HG03045 (cell line): ENCODE measurements at regions not wholly inside any gene's neighbourhood (a gene's known extent, or its start where the extent isn't known, plus 50 kb on each side); places are given as distances from the start of the nearest gene placed in this dataset.
"Not testable (repeated sequence)": the region's sequence is repeated elsewhere in the genome, so short reads cannot be mapped to it uniquely, and the experiment has no call there.

ENCODE experiments used
- ATAC-seq: cut with Tn5 transposase; IDR thresholded peaks from one replicate; pipeline ENCODE4 v1.9.1; 2021; ENCODE audit warnings: mild to moderate bottlenecking, moderate library complexity; ENCODE audit not compliant: unreplicated experiment

GRCh38 chr15:62895139-62895866 is 147.2 kb upstream of the TPM1 start:
- ATAC-seq = no peak

GRCh38 chr15:62895905-62896316 is 146.6 kb upstream of the TPM1 start:
- ATAC-seq = no peak

GRCh38 chr15:62896380-62896866 is 146.1 kb upstream of the TPM1 start:
- no peak for ATAC-seq

DNA sequence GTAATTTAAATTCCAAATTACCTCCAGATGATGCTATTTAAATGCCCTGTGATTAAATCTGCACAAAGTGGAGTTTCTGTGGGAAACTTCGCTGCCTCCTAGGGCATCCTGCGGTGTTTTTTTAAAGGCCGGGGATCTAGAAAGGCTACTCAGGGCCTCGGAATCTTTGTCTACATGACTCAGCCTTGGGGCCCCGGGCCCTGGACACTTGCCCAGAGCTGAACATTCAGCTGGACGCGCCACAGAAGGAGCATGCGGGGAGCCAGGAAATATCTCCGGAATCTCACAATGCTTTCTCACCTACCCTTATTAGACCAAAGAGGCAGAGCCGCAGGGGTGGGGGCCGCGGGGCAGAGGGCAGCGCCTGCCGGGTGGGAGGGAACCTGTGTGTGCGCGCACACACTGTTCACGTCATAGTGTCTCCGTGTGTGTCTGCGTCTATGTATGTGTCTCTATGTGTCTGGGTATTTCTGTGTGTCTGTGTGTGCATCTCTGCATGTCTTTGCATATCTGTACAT is 145.5 kb upstream of the TPM1 start:
- no peak for ATAC-seq

GRCh38 chr15:62897634-62898033 is 144.9 kb upstream of the TPM1 start:
- no peak for ATAC-seq

GRCh38 chr15:62899090-62899493 is 143.5 kb upstream of the TPM1 start:
- no peak for ATAC-seq

DNA sequence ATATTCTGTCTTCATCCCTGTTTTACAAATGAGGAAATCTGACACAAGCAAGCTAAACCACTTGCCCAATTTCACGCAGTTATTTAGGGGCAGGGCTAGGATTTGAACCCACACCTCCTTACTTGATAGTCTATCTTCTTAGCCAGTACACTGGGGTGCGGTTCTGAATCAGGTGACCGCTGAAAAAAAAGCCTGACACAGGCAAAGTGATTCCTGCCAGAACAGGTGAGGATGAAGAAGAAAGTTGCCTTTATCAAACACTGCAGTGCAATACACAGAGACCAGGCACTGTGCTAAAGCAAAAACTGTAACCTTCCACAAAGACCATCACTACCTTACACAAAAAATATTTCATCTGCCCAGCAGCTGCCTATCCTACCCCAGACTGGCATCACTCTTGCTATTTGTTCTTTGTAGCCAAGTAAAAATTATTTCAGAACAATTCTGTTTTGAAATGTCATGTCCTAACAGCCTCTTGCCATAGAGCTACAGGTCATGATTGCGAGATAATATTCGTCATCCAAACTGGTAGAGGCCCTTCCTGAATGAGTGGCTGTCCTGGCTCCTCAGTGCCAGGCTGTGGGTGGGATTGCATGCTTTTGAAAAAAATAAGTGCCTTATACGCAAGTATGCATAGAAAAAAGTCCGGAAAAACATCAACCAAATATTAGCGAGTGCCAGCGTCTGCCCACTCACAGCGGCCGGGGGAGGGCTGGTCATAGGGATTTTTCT is 142.3 kb upstream of the TPM1 start:
- no peak for ATAC-seq

DNA sequence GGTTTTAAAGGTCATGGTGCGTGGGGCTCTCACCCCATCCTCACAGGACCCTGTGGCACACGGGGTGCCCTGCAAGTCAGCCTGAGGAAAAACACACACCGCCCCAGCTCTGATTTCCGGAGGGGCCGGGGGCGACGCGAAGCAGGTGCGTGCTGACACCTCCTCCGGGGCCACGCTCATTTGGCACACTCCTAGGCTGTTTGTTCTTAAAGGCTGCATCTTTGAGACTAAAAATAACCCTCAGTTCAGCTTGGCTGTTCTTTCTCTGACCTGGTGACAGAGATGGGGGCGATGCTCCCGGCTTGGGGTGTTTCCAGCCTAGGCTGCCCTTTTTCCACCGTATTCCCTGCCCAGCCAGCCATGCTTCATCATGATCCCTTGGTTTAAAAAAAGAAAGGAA is 141.5 kb upstream of the TPM1 start:
- no peak for ATAC-seq

DNA sequence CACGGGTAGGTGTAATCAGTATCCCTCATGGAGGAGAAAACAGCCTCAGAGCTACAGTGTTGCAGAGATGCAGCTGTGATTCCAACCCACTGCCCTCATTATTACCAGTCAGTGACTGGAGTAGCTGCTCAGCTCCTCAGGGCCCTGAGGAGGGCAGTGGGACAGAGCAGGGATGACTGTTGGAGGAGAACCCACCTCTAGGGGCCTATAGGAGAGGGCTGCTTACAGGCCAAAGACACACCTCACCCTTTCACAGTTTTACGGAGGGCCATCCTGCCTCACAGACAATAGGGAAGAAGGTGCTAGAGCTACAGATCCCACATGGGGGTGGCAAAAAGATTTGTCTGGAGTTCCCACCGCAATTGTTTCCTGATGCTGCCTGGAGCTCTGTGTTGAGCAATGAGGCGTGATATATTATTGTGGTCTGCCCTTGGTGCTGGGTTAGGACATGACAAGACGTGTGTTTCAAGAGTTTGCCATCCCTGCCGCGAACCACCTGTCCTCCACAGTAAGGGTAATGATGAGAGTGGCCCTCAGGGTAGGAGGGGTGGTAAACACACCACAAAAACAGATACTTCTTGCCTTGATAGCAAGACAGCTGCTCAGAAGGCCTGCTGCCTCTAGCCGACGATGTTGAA is 140.5 kb upstream of the TPM1 start:
- ATAC-seq = no peak

DNA sequence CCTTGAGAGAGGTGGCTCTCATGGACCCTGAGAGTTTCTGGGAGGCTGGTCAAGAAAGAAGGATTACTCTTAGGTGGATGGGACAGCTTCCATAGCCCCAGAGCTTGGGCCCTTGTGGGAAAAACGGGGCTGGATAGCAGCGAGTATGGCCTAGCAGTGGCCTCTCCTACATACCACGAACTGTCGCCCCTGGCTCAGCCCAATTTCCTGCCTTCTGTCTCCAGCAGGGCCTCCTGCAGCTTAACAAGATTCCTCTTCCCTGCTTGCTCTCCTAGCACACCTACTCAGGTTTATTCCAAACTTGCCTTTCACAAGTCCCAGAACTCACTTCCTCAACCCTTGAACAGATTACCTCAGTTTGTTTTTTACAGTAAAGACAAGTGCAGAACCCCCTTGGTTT is 139.7 kb upstream of the TPM1 start:
- no peak for ATAC-seq

DNA sequence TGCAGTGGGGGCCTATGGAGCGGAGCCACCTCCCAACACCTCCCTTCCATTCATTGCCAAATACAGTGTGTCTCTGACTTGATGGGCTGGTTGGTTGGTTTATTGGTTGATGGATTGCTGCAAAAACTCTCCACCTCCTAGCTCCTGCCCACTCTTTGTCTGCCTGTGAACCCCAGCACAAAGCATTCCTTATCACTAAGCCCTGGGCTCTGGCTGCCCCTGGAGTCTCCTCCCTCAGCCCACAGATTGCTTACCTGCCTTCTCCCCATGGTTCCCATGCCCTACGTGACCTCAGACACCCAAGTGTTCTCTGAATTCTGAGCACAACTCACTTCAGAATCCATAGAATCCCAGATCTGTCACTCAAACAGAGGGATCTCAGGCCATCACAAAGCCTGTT is 139.1 kb upstream of the TPM1 start:
- no peak for ATAC-seq

DNA sequence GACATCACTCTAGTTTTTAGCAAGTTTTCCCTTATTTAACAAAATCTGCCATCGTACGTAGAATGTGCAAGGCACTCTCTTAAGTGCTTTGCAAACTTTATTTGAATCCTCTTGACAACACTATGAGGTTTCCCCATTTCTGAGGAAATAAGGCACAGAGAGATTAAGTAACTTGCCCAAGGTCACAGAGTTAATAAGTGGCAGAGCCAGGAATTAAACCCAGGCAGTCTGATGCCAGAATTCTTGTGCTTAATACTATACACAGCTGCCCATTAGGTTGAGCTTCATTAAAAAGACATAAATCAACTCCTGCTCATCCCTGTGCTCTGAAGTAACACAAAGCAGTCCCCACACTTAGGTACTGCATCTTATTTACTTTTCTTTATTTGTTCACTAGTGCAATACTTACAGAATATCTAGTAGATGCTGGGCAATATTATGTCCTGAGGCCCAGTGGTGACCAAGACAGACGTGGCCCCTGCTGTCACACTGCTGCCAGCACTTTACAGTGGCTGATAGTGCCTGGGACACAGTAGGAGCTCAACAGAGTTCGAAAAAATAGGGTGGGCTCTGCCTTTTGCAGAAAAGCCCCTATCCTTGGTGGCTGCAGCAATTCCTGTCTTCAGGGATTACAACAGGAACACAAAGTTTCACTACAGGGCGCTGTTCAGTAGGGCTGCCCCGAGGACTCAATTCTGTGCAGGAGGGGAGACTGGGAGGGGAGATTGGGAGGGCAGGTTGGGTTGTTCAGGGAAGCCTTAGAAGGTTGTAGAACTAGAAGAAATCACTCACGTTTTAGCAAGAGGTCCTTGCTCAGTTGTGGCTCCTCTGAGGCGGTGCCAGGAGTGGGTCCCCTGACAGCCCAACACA is 138.3 kb upstream of the TPM1 start:
- ATAC-seq = no peak

DNA sequence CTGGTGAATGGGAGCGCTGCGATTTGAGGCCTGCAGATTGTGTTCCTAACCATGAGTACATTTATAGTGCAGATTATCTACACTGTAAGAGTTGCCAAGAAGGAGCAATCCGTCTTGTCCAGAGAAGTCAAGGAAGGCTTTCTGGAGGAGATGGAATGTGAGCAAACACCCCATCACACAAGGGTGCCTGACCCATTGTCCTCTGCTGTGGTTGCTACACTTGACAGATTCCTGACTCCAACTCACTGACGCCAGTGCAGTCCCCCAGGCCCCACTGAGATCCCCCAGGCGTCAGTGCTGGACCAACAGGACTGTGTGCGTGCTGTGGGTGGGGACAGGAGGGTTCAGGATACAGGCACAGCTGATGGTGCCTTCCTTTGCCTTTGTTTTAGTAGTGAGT is 135.9 kb upstream of the TPM1 start:
- no peak for ATAC-seq

GRCh38 chr15:62907275-62907674 is 135.3 kb upstream of the TPM1 start:
- no peak for ATAC-seq

GRCh38 chr15:62908341-62908740 is 134.2 kb upstream of the TPM1 start:
- not testable (repeated sequence) for ATAC-seq

GRCh38 chr15:62909257-62909656 is 133.3 kb upstream of the TPM1 start:
- no peak for ATAC-seq

- ATAC-seq = no peak
Observed at GRCh38 chr15:62912282-62912681, 130.3 kb upstream of the TPM1 start.

DNA sequence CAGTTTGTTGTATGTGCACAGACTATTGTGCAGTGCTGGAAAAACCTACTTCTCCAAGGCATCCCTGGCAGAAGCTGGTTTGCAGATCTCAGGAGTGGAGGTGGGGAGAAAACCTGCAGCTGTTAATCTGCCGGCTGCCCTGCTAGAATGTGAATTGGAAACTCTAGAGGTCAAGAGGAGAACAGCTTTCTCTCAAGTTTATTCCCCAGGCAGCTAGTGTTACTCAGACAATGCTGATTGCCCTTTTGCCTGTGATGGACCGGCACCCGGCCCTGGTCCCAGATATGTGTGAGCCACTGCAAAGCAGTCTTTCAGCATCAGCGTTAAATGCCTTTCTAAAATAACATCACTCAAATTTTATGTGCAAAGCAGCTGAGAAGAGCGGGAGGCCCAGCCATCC is 129.7 kb upstream of the TPM1 start:
- ATAC-seq = no peak

DNA sequence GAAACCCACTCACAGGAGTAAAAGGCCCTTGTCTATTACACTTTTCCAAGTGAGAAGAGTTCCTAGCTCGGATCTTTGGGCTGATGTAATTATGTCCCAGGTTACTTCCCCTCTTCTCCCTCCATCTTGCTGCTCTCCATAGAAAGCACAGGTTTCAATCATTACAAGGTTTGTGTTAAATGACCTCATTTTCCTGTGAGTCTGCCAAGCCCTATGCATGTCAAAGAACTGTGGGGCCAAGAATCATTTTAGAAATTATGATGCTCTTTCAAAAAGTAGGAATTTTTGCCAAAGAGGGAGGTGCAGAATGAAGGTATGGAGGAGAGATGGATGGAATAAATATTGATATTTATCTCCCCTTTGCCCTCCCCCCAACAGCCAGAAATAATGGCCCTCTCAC is 129.3 kb upstream of the TPM1 start:
- ATAC-seq = no peak

DNA sequence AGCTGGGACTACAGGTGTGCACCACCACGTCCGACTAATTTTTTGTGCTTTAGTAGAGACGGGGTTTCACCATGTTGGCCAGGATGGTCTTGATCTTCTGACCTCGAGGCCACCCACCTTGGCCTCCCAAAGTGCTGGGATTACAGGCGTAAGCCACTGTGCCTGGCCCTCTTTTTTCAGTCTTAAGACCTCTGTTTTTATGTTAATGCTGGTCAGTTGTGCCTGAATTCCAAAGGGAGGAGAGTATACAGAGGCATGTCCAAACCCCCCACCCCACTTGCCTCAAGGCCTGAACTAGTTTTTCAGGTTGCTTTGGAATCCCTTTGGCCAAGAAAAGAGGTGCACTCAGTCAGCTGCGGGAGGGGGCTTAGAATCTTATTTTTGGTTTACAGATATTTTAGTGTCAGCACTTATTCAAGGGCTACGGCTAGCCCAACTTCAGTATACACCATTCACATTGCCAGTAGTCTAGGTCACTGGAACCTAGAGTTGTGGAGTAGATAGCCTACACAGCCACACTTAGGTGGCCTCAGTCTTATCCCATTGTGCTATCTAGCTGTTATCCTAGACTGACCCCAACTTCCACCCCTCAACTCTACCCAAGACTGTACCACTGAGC is 128.0 kb upstream of the TPM1 start:
- no peak for ATAC-seq
